ENCODE measurements at regions not wholly inside any gene's neighbourhood (a gene's known extent, or its start where the extent isn't known, plus 50 kb on each side); places are given as distances from the start of the nearest gene placed in this dataset.
"Not testable (repeated sequence)": the region's sequence is repeated elsewhere in the genome, so short reads cannot be mapped to it uniquely, and the experiment has no call there.

DNA sequence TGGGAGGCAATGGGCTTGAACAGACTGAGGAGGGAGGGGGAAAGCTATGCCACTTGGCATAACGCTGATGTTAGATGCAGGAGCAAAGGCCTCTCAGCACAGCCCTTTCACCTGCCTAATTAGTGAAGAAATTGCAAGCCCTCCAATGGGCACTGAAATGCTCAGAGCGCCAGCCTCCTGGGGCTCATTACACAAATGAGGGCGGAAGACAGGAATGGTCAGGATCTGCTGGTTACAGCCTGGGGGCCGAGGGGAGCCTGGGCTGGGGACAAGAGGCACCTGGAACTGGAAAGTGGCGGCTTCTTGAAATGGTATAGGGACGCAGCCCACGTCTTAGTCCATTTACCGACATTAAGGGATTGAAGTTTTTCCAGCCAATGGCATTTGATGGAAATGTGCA is 50.2 kb upstream of the PLET1 start:
- no peak for DNase-seq (ENCODE audit: low read depth)

DNA sequence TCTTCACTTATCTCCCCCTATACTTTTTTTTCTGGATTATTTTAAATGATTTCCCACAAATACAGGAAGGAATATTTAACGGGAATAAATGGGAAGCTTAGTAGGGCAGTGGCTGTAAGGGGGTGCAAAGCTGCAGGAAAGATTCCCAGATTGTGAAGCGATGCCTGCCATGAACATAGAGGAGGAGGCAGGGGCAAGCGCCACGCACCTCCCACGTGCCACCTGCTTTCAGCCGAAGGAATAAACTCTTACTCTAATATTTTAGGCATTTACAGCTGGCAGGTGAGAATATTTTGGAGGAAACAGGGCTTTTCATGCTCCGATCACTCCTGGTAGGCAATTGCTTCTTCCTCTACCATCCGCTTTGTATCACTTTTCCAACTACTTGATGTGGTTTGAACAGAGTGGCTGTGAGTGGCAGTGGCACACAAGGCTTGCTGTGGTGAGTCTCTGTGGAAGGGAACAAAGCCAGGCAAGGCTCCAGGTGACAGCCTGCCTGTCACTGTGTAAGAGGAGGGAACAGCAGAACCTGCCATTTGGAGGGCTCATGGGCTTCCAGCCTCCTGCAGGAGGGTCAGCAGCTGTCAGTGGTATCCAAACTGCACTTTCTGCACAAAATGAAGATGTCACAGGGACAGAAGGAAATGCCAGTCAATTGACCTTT is 54.5 kb upstream of the PLET1 start:
- DNase-seq (ENCODE audit: low read depth): no peak

DNA sequence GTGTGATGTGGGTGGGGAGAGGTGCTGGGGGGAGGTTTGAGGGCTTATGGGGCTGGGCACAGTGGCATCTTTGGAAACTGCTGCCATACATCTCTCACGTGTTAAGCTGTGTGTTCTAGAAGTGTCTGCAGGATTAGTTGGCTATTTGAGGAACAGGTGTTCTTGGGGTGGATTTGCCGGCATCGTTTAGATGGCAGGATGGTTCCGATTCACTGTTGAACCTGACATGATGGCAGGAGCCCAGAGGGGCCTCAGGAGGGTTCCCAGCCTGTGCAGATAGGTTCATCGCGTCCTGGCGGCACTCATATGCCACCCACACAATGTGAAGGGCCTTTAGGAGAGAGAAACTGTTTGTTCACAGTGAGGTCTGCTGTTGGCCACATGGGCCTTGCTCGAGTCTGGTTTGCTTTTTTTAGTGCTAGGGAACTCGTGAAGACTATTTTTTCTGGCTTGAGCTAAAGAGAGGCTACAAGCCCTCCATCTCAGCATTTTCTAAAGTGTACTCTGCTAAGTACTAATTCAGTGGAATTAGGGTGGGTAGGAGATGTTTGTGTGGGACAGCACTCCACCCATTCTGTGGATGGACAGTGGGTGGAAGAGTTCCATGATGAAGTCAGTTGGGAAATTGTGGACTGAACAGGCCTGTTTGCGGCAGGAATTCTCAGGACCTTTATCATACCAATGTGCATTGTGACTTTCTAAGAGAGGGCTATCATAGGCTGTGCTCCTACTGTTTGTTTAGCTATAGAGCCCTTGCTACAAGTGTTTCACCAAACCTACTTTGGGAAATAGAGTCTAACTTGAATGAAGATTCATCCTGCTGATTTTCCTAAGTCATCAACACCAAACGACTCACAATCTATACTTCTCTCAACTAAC is 55.4 kb upstream of the PLET1 start:
- no peak for DNase-seq (ENCODE audit: low read depth)

- DNase-seq (ENCODE audit: low read depth): no peak
Observed at GRCh38 chr11:112316971-112317370, 56.3 kb upstream of the PLET1 start.

- peak; percentile 82 for DNase-seq (ENCODE audit: low read depth)
Observed at GRCh38 chr11:112318184-112318591, 57.5 kb upstream of the PLET1 start.

GRCh38 chr11:112318661-112319060 is 58.0 kb upstream of the PLET1 start:
- no peak for DNase-seq (ENCODE audit: low read depth)

DNA sequence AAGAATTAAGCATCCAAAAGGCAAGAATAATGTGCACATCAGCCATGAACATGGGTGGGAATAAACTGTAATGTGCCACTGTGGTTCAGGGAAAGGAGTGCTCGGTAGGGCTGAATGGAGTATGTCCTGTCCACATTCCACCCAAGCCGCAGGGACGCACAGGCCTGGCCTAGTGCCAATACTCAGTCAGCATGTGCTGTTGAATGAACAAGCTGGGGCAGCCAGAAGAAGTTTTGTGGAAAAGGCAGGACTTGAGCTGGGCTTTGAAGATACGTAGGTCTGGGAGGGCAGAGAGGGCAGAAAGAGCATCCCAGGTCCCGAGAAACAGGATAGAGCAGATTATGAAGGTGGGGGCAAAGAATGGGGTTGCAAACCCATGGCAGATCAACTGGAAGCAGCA is 60.0 kb upstream of the PLET1 start:
- no peak for DNase-seq (ENCODE audit: low read depth)

GRCh38 chr11:112321501-112322172 is 61.0 kb upstream of the PLET1 start:
- DNase-seq (ENCODE audit: low read depth): no peak

- DNase-seq (ENCODE audit: low read depth): no peak
Observed at GRCh38 chr11:112322173-112322790, 61.6 kb upstream of the PLET1 start.

- DNase-seq (ENCODE audit: low read depth): no peak
Observed at GRCh38 chr11:112334381-112334780, 73.7 kb upstream of the PLET1 start.

DNA sequence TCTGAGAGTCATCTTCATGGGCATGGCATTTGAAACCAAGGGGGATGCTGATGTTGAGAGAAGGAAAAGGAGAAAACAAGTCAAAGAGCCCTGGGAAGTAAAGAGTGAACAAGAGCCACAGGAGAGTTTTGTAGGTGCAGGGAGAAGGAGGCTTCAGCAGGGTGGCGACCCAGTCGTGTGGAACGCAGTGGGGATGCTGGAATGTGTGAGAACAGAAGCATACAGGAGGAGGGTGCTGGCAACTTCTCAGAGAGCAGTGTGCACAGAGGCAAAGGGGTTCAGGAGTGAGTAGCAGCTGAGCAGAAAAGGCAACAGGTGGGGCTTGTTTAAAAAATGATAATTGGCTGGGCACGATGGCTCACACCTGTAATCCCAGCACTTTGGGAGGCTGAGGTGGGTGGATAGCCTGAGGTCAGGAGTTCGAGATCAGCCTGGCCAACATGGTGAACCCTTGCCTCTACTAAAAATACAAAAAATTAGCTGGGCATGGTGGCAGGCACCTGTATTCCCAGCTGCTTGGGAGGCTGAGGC is 75.8 kb upstream of the PLET1 start:
- DNase-seq (ENCODE audit: low read depth): no peak

DNA sequence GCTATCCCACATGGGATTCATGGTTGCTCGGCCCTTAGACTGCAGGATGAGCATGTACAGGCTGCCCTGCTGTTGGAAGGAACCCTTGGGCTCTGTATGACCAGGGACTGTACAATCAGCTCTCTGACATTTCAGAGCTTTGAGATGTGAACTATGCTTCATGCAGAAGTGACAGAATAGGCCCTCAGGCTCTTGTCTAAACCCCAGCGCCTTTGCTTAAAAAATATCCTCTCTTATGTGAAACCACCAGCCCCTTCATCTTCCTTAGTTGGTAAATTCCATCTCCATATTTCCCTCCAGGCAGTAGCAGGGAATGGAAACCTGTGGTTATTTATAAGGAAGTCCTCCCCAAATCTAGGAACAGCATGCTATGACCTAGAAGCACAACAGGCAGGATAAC is 78.9 kb upstream of the PLET1 start:
- DNase-seq (ENCODE audit: low read depth): no peak

- no peak for DNase-seq (ENCODE audit: low read depth)
Observed at GRCh38 chr11:112343368-112344039, 82.8 kb upstream of the PLET1 start.

DNA sequence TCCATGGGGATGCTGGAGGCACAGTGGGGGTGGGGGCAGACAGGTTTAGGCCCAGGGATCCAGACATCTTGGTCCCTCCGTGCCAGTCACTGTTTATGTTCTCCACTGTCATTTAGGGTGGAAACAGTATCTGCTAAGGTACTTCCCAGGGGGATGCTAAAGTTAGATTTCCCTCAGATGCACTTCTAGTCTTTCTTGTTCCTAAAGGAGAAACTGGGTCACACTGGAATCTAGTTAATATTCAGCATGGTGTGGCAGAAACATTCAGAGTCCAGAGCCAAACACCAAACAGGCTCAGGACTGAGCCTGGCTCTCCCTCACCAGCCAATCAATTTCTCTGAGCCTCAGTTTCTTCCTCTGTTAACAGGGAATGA is 83.4 kb upstream of the PLET1 start:
- no peak for DNase-seq (ENCODE audit: low read depth)

DNA sequence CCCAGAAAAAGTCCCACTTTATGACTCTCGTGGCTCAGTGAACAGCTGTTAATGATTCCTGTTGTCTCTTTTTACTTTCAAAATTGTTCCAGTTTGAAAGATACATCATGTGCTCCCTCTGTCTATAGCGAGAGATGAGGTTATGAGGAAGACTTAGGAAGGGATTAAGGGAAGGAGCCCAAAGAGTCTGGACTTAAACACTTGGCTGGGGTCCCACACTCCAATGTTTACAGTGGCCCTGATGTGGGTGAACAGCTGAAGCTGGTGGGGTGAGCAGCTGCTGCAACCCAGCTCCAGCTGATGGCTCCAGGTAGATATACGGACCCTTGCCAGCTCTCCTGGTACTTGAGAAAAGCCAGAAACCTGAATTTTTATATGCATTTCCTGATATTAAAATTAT is 84.5 kb upstream of the PLET1 start:
- no peak for DNase-seq (ENCODE audit: low read depth)

DNA sequence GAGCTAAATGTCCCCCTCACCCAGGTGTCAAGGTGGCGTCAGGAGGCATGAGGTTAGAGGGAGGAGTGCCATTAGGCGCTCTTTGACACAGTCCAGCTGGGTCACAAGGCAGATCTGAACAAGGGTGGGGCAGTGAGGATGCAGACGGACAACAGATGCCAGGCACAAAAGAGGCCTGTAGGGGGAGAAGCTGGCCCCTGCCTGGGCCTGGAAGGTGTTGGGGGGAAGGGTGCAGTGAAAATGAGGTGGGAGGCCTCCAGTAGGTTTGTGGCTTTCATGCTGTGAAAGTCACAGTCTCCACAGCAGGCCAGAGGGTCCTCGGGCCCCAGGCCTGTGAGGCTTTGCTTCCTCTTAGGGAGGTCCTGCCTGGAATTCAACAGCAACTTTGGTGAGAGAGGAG is 85.0 kb upstream of the PLET1 start:
- DNase-seq (ENCODE audit: low read depth): no peak

GRCh38 chr11:112346586-112346985 is 85.9 kb upstream of the PLET1 start:
- DNase-seq (ENCODE audit: low read depth): no peak

- no peak for DNase-seq (ENCODE audit: low read depth)
Observed at GRCh38 chr11:112348480-112349029, 87.9 kb upstream of the PLET1 start.

GRCh38 chr11:112351423-112351822 is 90.8 kb upstream of the PLET1 start:
- DNase-seq (ENCODE audit: low read depth): not testable (repeated sequence)

DNA sequence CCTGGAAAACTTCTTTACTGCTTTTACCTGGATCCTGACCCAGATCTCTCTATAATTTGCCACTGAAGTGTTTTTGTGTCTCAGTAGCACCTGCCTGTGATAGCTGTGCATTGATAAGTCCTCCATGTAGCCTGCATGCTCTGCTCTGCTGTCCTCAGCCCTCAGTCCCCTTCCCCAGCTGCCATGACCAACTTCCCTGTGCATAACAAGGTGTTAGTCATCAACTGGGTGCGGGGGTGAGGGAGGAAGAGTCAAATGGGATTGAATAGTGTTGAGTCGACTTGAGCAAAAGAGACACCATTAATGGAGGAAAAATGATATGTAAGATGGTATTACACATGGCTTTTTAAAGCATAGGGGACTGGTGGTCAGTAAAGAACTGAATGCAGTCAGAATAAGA is 92.2 kb upstream of the PLET1 start:
- no peak for DNase-seq (ENCODE audit: low read depth)

- DNase-seq (ENCODE audit: low read depth): no peak
Observed at GRCh38 chr11:112354364-112354763, 93.7 kb upstream of the PLET1 start.

GRCh38 chr11:112355726-112356125 is 95.1 kb upstream of the PLET1 start:
- DNase-seq (ENCODE audit: low read depth): no peak

Measured in stromal cell of bone marrow (primary cell).